Transverse colon (tissue), 4 donors: ENCODE measurements at regions not wholly inside any gene's neighbourhood (a gene's known extent, or its start where the extent isn't known, plus 50 kb on each side); places are given as distances from the start of the nearest gene placed in this dataset.

ENCODE experiments used
- CTCF ChIP-seq, 5 experiments: fragments of 200-600 bp in 3 of 5; fragments of 450-650 bp in 2 of 5; sonication (generic) in 3 of 5; IDR thresholded peaks; 1 replicate in 2 of 5; 2 replicates in 3 of 5; pipeline ENCODE4 v1.5.1; 2016 to 2017; ENCODE audit warnings: antibody characterized with exemption in 5 of 5, inconsistent platforms in 3 of 5, mild to moderate bottlenecking in 2 of 5, moderate library complexity in 1 of 5
- EP300 ChIP-seq: sonication (generic); formaldehyde crosslinking; IDR thresholded peaks from one replicate; pipeline ENCODE4 v1.6.1; 2017; ENCODE audit warnings: antibody characterized with exemption, low read depth
- POLR2A ChIP-seq: fragments of 450-650 bp; IDR thresholded peaks from one replicate; pipeline ENCODE4 v1.6.1; 2016; ENCODE audit warnings: antibody characterized with exemption, mild to moderate bottlenecking, moderate library complexity
- POLR2AphosphoS5 ChIP-seq, 3 donors: sonication (generic); formaldehyde crosslinking; IDR thresholded peaks; one replicate each; pipeline ENCODE4 v1.6.1; 2016; ENCODE audit warnings: antibody characterized with exemption in 3 of 3

- TF ChIP-seq CTCF (IDR thresholded peaks at IDR 0.05) (no peak), POLR2A (no peak), EP300 (no peak), POLR2AphosphoS5 (IDR thresholded peaks at IDR 0.05) (no peak)
Observed at GRCh38 chr10:111440501-111440900, 363.7 kb downstream of the ADRA2A start.
